HEK293 (cell line): ENCODE measurements at regions not wholly inside any gene's neighbourhood (a gene's known extent, or its start where the extent isn't known, plus 50 kb on each side); places are given as distances from the start of the nearest gene placed in this dataset.
"Not testable (repeated sequence)": the region's sequence is repeated elsewhere in the genome, so short reads cannot be mapped to it uniquely, and the experiment has no call there.

ENCODE experiments used
- CTCF ChIA-PET: fragments of 350-600 bp; formaldehyde crosslinking; extraction: SDS; loops from one replicate; lab custom pipeline; 2021; ENCODE audit warnings: antibody characterized with exemption; lab: Yijun Ruan, JAX
- POLR2A ChIA-PET: fragments of 300-600 bp; formaldehyde crosslinking; extraction: SDS; loops from one replicate; lab custom pipeline; 2020; ENCODE audit warnings: antibody characterized with exemption, inconsistent platforms; lab: Yijun Ruan, JAX
- H3K27ac ChIP-seq: fragments of 200-500 bp; sonication (Bioruptor generic); 2 replicates; pipeline ENCODE4 v1.5.1; 2014; ENCODE audit warnings: low read depth, low read length, control low read depth, inconsistent platforms; ENCODE audit errors: extremely low read depth
- H3K36me3 ChIP-seq, 2 experiments: fragments of 200-500 bp in 1 of 2; sonication (Bioruptor generic) in 1 of 2; 1 replicate in 1 of 2; 2 replicates in 1 of 2; pipeline ENCODE4 v1.5.1; 2014 to 2017; ENCODE audit warnings: inconsistent platforms in 2 of 2, low read length in 2 of 2; ENCODE audit not compliant: control insufficient read depth in 2 of 2, insufficient read depth in 1 of 2
- H3K4me1 ChIP-seq: fragments of 200-500 bp; sonication (Bioruptor generic); 2 replicates; pipeline ENCODE4 v1.5.1; 2014; ENCODE audit warnings: mild to moderate bottlenecking, low read length, inconsistent platforms; ENCODE audit not compliant: control insufficient read depth, insufficient read depth
- H3K4me3 ChIP-seq: 2 replicates; pipeline ENCODE4 v1.5.1; 2011; ENCODE audit warnings: low read depth, mild to moderate bottlenecking, control low read depth, low read length, moderate library complexity
- H3K9me3 ChIP-seq: fragments of 200-500 bp; sonication (Bioruptor generic); 2 replicates; pipeline ENCODE4 v1.5.1; 2014; ENCODE audit warnings: low read depth, low read length, inconsistent platforms; ENCODE audit not compliant: control insufficient read depth, insufficient read depth
- HIC1 ChIP-seq: fragments of 450-650 bp; formaldehyde crosslinking; IDR thresholded peaks from 2 replicates; pipeline ENCODE4 v1.5.1; 2016; ENCODE audit warnings: missing biosample characterization, missing genetic modification characterization
- KLF10 ChIP-seq: fragments of 450-650 bp; IDR thresholded peaks from 2 replicates; pipeline ENCODE4 v1.5.1; 2018; ENCODE audit warnings: missing biosample characterization, mild to moderate bottlenecking, missing genetic modification characterization
- MYNN ChIP-seq: fragments of 450-650 bp; formaldehyde crosslinking; IDR thresholded peaks from 2 replicates; pipeline ENCODE4 v1.5.1; 2016; ENCODE audit warnings: missing biosample characterization, missing genetic modification characterization, borderline replicate concordance
- MZF1 ChIP-seq: fragments of 450-650 bp; formaldehyde crosslinking; IDR thresholded peaks from 2 replicates; pipeline ENCODE4 v1.5.1; 2017; ENCODE audit warnings: missing biosample characterization, missing genetic modification characterization, borderline replicate concordance
- OSR2 ChIP-seq: fragments of 450-650 bp; formaldehyde crosslinking; IDR thresholded peaks from 2 replicates; pipeline ENCODE4 v1.5.1; 2016; ENCODE audit warnings: missing biosample characterization, missing genetic modification characterization
- RBAK ChIP-seq: fragments of 450-650 bp; formaldehyde crosslinking; IDR thresholded peaks from 2 replicates; pipeline ENCODE4 v1.5.1; 2016; ENCODE audit warnings: missing biosample characterization, missing genetic modification characterization
- SALL2 ChIP-seq: fragments of 450-650 bp; formaldehyde crosslinking; IDR thresholded peaks from 2 replicates; pipeline ENCODE4 v1.5.0; 2017; ENCODE audit warnings: missing biosample characterization, mild to moderate bottlenecking, missing genetic modification characterization, borderline replicate concordance
- YY1 ChIP-seq: fragments of 450-650 bp; formaldehyde crosslinking; IDR thresholded peaks from 2 replicates; pipeline ENCODE4 v1.5.1; 2018; ENCODE audit warnings: missing biosample characterization, missing genetic modification characterization
- YY2 ChIP-seq: fragments of 450-650 bp; formaldehyde crosslinking; IDR thresholded peaks from 2 replicates; pipeline ENCODE4 v1.5.1; 2016; ENCODE audit warnings: missing biosample characterization, missing genetic modification characterization
- ZFP41 ChIP-seq: fragments of 450-650 bp; formaldehyde crosslinking; IDR thresholded peaks from 2 replicates; pipeline ENCODE4 v1.5.1; 2016; ENCODE audit warnings: missing biosample characterization, missing genetic modification characterization, borderline replicate concordance
- ZIC2 ChIP-seq: fragments of 450-650 bp; formaldehyde crosslinking; IDR thresholded peaks from 2 replicates; pipeline ENCODE4 v1.5.1; 2016; ENCODE audit warnings: missing biosample characterization, missing genetic modification characterization
- ZNF211 ChIP-seq: fragments of 450-650 bp; formaldehyde crosslinking; IDR thresholded peaks from 2 replicates; pipeline ENCODE4 v1.5.1; 2016; ENCODE audit warnings: low read depth, missing biosample characterization, missing genetic modification characterization
- ZNF214 ChIP-seq: fragments of 450-650 bp; formaldehyde crosslinking; IDR thresholded peaks from 2 replicates; pipeline ENCODE4 v1.5.1; 2017; ENCODE audit warnings: missing biosample characterization, mild to moderate bottlenecking, missing genetic modification characterization, borderline replicate concordance
- ZNF239 ChIP-seq: fragments of 450-650 bp; formaldehyde crosslinking; IDR thresholded peaks from 2 replicates; pipeline ENCODE4 v1.5.1; 2016; ENCODE audit warnings: missing biosample characterization, missing genetic modification characterization
- ZNF394 ChIP-seq: fragments of 450-650 bp; formaldehyde crosslinking; IDR thresholded peaks from 2 replicates; pipeline ENCODE4 v1.5.1; 2016; ENCODE audit warnings: missing biosample characterization, missing genetic modification characterization, mild to moderate bottlenecking, moderate library complexity, borderline replicate concordance
- ZNF433 ChIP-seq: fragments of 450-650 bp; formaldehyde crosslinking; IDR thresholded peaks from 2 replicates; pipeline ENCODE4 v1.5.1; 2016; ENCODE audit warnings: missing biosample characterization, missing genetic modification characterization, low read depth
- ZNF747 ChIP-seq: fragments of 450-650 bp; formaldehyde crosslinking; IDR thresholded peaks from 2 replicates; pipeline ENCODE4 v1.5.1; 2016; ENCODE audit warnings: missing biosample characterization, missing genetic modification characterization
- ZXDB ChIP-seq: fragments of 450-650 bp; formaldehyde crosslinking; IDR thresholded peaks from 2 replicates; pipeline ENCODE4 v1.5.1; 2016; ENCODE audit warnings: missing biosample characterization, missing genetic modification characterization
- TF ChIP-seq, protein P1 (sequence below): fragments of 450-650 bp; formaldehyde crosslinking; optimal IDR thresholded peaks from 2 replicates; pipeline ENCODE3; 2016; ENCODE audit warnings: missing biosample characterization, mild to moderate bottlenecking, missing genetic modification characterization

- TF ChIP-seq, protein P1, sequence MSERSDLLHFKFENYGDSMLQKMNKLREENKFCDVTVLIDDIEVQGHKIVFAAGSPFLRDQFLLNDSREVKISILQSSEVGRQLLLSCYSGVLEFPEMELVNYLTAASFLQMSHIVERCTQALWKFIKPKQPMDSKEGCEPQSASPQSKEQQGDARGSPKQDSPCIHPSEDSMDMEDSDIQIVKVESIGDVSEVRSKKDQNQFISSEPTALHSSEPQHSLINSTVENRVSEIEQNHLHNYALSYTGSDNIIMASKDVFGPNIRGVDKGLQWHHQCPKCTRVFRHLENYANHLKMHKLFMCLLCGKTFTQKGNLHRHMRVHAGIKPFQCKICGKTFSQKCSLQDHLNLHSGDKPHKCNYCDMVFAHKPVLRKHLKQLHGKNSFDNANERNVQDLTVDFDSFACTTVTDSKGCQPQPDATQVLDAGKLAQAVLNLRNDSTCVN (tag by site-specific recombination) = no peak
- TF ChIP-seq ZIC2 = peak; percentile 63
- Histone ChIP-seq H3K4me1 (no peaks in the 10 kb centered on the region), H3K9me3 (no peaks in the 10 kb centered on the region), H3K4me3 (no peak overlapping the region), H3K27ac (no peak overlapping the region), H3K36me3 (no peaks in the 10 kb centered on the region)
- ChIA-PET POLR2A (no interaction called here), CTCF (interaction anchor here (2.1 kb wide), 1 partner anchor 57 kb away, joined by 6 read pairs; no protein-coding TSS in a partner anchor)
Measured at GRCh38 chr12:131511803-131512561, 198.9 kb upstream of the SFSWAP start.

- H3K4me1 ChIP-seq = no peaks in the 10 kb centered on the region
- H3K36me3 ChIP-seq = no peaks in the 10 kb centered on the region
- H3K4me3 ChIP-seq = no peak overlapping the region
- TF ChIP-seq YY2 (no peak), ZNF433 (tag by site-specific recombination) (no peak), RBAK (no peak)
- CTCF ChIA-PET = no interaction called here
- H3K27ac ChIP-seq = no peak overlapping the region
- POLR2A ChIA-PET = no interaction called here
- H3K9me3 ChIP-seq = no peaks in the 10 kb centered on the region
Measured at GRCh38 chr12:131513606-131514005, 197.3 kb upstream of the SFSWAP start.

- H3K36me3 ChIP-seq, CTCF ChIA-PET, POLR2A ChIA-PET, H3K4me3 ChIP-seq, H3K9me3 ChIP-seq, H3K27ac ChIP-seq, H3K4me1 ChIP-seq: not testable (repeated sequence)
Measured at GRCh38 chr12:131520553-131520952, 190.3 kb upstream of the SFSWAP start.

GRCh38 chr12:131521326-131521725, 189.6 kb upstream of the SFSWAP start:
- ChIA-PET CTCF (no interaction called here), POLR2A (no interaction called here)
- Histone ChIP-seq H3K4me1 (no peaks in the 10 kb centered on the region), H3K9me3 (no peaks in the 10 kb centered on the region), H3K27ac (no peak overlapping the region), H3K36me3 (no peaks in the 10 kb centered on the region), H3K4me3 (no peak overlapping the region)
- TF ChIP-seq ZNF394 (no peak), ZNF239 (tag by site-specific recombination) (no peak), ZFP41 (tag by site-specific recombination) (no peak), MYNN (tag by site-specific recombination) (no peak), OSR2 (tag by site-specific recombination) (no peak), ZNF747 (tag by site-specific recombination) (no peak), YY1 (tag by site-specific recombination) (no peak), KLF10 (tag by site-specific recombination) (no peak), ZXDB (tag by site-specific recombination) (no peak), HIC1 (no peak), ZNF214 (no peak), ZNF211 (no peak), MZF1 (tag by site-specific recombination) (no peak), SALL2 (tag by site-specific recombination) (no peak)
